Small intestine (tissue), 7 donors: ENCODE measurements at regions not wholly inside any gene's neighbourhood (a gene's known extent, or its start where the extent isn't known, plus 50 kb on each side); places are given as distances from the start of the nearest gene placed in this dataset.

Experiments
- DNase-seq, 2 donors: peaks; one replicate each; pipeline versions ENCODE4 v3.0.0 to v3.0.0-alpha.2; 2013
- FAIRE-seq: peaks from 2 replicates; lab custom pipeline; 2012; peaks lifted over from hg19 to GRCh38; lab: Jason Lieb, UNC
- H3K27ac ChIP-seq, 3 donors: one replicate each; pipeline ENCODE4 v1.5.1; 2013; ENCODE audit warnings: low read length in 2 of 3, mild to moderate bottlenecking in 2 of 3, control low read depth in 1 of 3, inconsistent platforms in 1 of 3, low read depth in 1 of 3, moderate library complexity in 1 of 3
- H3K27me3 ChIP-seq, 3 donors: one replicate each; pipeline ENCODE4 v1.6.1; 2013; ENCODE audit warnings: low read length in 3 of 3, inconsistent platforms in 1 of 3; ENCODE audit not compliant: control insufficient read depth in 3 of 3, insufficient read depth in 3 of 3
- H3K36me3 ChIP-seq, 3 donors: one replicate each; pipeline ENCODE4 v1.6.1; 2013; ENCODE audit warnings: low read length in 3 of 3, inconsistent platforms in 1 of 3, low read depth in 1 of 3, mild to moderate bottlenecking in 1 of 3, moderate library complexity in 1 of 3; ENCODE audit not compliant: control insufficient read depth in 3 of 3, insufficient read depth in 2 of 3
- H3K4me1 ChIP-seq, 3 donors: one replicate each; pipeline ENCODE4 v1.6.1; 2013; ENCODE audit warnings: low read length in 2 of 3, inconsistent platforms in 1 of 3, low read depth in 1 of 3, mild to moderate bottlenecking in 1 of 3, moderate library complexity in 1 of 3; ENCODE audit not compliant: control insufficient read depth in 3 of 3, insufficient read depth in 2 of 3
- H3K4me3 ChIP-seq, 3 donors: one replicate each; pipeline ENCODE4 v1.5.1; 2013; ENCODE audit warnings: low read length in 3 of 3, control low read depth in 1 of 3, inconsistent platforms in 1 of 3, low read depth in 1 of 3, mild to moderate bottlenecking in 1 of 3, moderate library complexity in 1 of 3
- H3K9me3 ChIP-seq, 2 donors: one replicate each; pipeline ENCODE4 v1.6.1; 2013; ENCODE audit warnings: low read depth in 1 of 2, low read length in 1 of 2; ENCODE audit not compliant: control insufficient read depth in 2 of 2, insufficient read depth in 1 of 2
- WGBS, 3 donors: extraction: QIAGEN DNeasy Blood & Tissue Kit; methylation state at CpG; one replicate each; pipeline ENCODE4 v1.1.7; 2013; 5-methylcytosine and 5-hydroxymethylcytosine counted together
- donor health status: healthy with polysubstance abuse.
- donor health status: control.
- donor health status: control.
- donor health status: Bipolar disorder and iron deficiency.
- donor health status: healthy.

DNA sequence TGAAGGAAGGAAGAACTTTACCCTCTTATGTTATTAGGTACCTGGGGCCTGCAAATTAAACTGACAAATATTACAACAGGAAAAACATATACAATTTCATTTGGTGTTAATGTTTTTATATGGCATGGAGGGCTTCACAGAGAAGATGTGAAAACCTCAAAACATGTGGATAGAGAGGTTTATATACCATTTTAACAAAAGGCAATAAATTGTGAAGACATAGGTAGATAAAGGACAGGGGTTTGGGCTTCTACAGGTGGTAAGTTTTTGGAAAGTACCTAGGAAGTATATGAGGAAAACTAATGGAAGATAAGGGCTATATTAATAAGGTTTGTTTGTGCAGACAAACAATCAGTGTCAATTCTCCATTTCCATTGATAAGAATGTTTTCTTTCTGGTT, 95.1 kb upstream of the ATF7IP start:
- H3K9me3 ChIP-seq: peaks cover 0 to 10% of the 10 kb centered on the region in 2 donors
- H3K36me3 ChIP-seq: no peaks in the 10 kb centered on the region
- no peak overlapping the region for H3K27ac ChIP-seq
- DNase-seq (no peak), FAIRE-seq (no peak)
- H3K4me3 ChIP-seq: no peak overlapping the region
- no peaks in the 10 kb centered on the region for H3K27me3 ChIP-seq
- peaks cover 0 to 5% (median 0%) of the 10 kb centered on the region in 3 donors for H3K4me1 ChIP-seq

DNA sequence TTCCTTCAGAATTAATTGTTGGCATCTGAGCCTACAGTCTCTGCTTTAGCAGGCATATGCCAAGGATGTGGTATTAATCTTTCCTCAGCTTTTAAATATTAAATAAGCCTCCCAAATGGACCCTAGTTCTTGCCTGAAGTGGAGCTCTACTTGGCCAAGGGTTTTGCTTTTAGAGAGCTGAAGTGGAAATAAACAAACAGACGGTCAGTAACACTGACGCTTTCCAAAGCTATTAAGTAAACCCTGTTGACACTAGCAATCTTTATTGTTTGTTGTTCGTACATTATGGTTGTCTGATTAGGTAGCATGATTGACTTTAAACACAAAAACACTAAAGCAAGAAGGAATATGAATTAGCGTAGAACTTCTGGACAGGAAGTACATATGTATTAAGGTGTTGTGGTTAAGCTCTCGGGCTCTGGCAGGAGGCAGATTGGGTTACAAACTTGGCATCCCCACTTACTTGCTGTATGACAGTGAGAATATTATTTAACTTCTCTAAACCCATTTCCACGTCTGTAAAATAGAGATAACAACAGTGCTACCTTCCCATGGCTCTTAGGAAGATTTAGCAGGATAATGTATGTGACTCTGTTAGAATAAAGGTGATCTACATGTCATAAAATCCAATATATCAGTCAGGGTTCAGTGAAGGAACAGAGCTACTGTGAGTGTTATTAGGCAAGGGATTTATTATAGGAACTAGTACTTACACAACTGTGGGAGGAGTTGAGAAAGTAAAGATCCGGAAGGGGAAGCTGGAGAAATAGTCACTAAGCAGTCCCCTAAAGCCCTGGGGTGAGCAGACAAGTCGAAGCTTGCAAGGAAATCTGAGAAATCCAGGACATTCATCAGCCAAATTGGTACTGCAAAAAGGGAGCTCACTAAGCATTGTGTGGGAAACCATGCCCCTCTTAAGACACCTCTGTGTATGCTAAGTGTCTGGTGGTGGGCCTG, 92.2 kb upstream of the ATF7IP start:
- FAIRE-seq: no peak
- peaks cover 0 to 5% (median 0%) of the 10 kb centered on the region in 3 donors for H3K4me1 ChIP-seq
- WGBS, 3 donors: 45 to 58% (median 49%) methylated on average over 8 of the region's 8 CpGs

DNA sequence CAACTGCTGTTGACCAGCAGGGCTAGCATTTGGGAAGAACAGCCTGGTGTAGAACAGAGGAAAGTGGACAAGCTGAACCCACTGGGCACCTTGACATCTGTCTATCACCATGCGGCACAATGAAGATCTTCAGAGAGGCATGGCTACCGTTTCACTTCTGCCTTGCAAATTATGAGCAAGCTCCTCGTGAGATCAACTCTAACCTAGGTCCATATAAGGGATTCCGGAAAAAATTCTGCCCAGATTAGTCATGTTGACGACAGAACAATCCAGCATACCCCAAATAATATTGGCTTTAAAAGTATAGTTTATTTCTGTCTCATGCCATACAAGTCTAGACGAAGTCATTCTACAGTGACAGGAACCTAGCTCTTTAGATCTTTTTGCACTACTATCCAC, 91.6 kb upstream of the ATF7IP start:
- H3K4me1 ChIP-seq: peaks cover 0 to 5% (median 0%) of the 10 kb centered on the region in 3 donors
- 86 to 96% (median 92%) methylated on average over 6 of the region's 6 CpGs for WGBS, 3 donors
- DNase-seq (no peak), FAIRE-seq (no peak)
- no peak overlapping the region for H3K4me3 ChIP-seq
- peaks cover 0 to 10% of the 10 kb centered on the region in 2 donors for H3K9me3 ChIP-seq
- no peaks in the 10 kb centered on the region for H3K27me3 ChIP-seq
- H3K27ac ChIP-seq: peak overlapping the region in 1 of 3 donors; percentile 56
- H3K36me3 ChIP-seq: no peaks in the 10 kb centered on the region

More for the DNA sequence above, 92.2 kb upstream of the ATF7IP start:
- H3K27ac ChIP-seq: peak overlapping the region in 1 of 3 donors; percentile 56
- H3K27me3 ChIP-seq: no peaks in the 10 kb centered on the region
- H3K36me3 ChIP-seq: no peaks in the 10 kb centered on the region
- no peak for DNase-seq
- peaks cover 0 to 10% of the 10 kb centered on the region in 2 donors for H3K9me3 ChIP-seq
- H3K4me3 ChIP-seq: no peak overlapping the region

DNA sequence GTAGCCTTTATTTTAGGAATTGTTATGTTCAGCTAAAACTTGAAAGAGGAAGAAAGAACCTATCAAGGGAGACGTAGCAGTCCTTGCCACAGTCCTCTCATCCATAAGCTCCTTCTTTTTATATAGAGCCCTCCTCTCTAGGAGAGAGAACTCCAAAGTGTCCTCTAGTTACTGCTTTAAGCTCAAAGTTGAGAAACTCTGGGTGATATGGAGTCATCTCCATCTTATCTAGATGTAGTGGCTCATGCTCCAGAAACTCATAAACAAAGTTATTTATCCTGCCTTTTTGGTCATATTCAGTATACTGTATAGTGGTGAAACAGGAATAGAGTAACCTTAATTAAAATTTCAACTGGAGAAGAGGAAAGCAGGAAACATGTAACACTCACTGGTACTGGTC, 90.4 kb upstream of the ATF7IP start:
- WGBS, 3 donors: 19 to 95% (median 52%) methylated on average over 1 of the region's 1 CpG
- Histone ChIP-seq H3K4me1 (peaks cover 0 to 5% (median 0%) of the 10 kb centered on the region in 3 donors), H3K36me3 (no peaks in the 10 kb centered on the region), H3K9me3 (peaks cover 0 to 11% of the 10 kb centered on the region in 2 donors), H3K27ac (no peak overlapping the region), H3K4me3 (no peak overlapping the region), H3K27me3 (no peaks in the 10 kb centered on the region)
- no peak for FAIRE-seq
- no peak for DNase-seq

DNA sequence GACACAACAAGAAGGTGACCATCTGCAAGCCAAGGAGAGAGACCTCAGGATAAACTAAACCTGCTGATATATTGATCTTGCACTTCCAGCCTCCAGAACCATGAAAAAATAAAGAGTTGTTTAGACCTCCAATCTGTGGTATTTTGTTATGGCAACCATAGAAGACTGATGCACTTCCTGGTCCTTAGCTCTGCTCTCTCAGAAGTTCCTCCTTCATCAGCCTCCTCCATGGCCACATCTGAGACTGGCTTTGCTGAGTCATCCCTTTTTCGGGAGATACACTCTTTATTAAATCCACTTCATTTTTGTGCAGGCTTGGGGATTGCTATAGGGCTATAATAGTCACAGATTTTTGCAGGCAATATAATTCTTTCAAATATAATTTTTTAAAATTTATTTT, 89.6 kb upstream of the ATF7IP start:
- FAIRE-seq: no peak
- WGBS, 3 donors: 55 to 88% (median 76%) methylated on average over 1 of the region's 1 CpG
- Histone ChIP-seq H3K27ac (no peak overlapping the region), H3K4me3 (no peak overlapping the region), H3K9me3 (peaks cover 0 to 11% of the 10 kb centered on the region in 2 donors), H3K36me3 (no peaks in the 10 kb centered on the region), H3K4me1 (peaks cover 0 to 5% (median 0%) of the 10 kb centered on the region in 3 donors), H3K27me3 (no peaks in the 10 kb centered on the region)
- no peak for DNase-seq

DNA sequence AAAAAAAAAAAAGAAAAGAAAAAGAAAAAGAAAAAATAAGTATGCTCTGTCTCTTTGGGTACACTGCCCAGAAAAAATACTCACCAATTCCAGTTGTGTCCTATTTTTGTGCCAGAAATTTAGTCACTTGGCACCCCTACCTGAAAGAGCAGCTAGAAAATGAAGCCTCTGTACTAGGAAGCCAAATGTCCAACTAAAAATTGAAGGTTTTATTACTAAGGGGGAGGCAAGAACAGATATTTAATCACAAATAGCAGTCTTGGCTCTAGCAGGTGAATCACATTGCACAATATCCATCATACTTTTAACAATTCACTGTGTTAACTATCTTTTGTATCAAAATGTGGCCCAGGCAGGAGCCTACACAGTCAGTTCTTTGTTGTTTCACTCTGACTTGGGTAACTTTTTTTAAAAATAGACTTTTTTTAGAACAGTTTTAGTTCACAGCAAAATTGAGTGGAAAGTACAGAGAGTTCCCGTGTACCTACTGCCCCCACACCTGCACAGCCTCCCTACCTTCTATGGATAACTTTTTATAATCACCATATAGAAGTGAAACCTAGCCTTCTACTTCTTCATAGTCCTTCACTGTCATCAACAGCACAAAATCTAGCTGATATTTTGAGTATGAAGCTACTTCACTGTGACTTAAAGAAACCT, 87.1 kb upstream of the ATF7IP start:
- no peak overlapping the region for H3K27ac ChIP-seq
- DNase-seq (no peak), FAIRE-seq (no peak)
- H3K9me3 ChIP-seq: peaks cover 0 to 12% of the 10 kb centered on the region in 2 donors
- H3K4me1 ChIP-seq: peaks cover 0 to 4% (median 0%) of the 10 kb centered on the region in 3 donors
- H3K27me3 ChIP-seq: no peaks in the 10 kb centered on the region
- WGBS, 3 donors: 35 to 87% (median 83%) methylated on average over 1 of the region's 1 CpG
- H3K36me3 ChIP-seq: no peaks in the 10 kb centered on the region
- H3K4me3 ChIP-seq: no peak overlapping the region

DNA sequence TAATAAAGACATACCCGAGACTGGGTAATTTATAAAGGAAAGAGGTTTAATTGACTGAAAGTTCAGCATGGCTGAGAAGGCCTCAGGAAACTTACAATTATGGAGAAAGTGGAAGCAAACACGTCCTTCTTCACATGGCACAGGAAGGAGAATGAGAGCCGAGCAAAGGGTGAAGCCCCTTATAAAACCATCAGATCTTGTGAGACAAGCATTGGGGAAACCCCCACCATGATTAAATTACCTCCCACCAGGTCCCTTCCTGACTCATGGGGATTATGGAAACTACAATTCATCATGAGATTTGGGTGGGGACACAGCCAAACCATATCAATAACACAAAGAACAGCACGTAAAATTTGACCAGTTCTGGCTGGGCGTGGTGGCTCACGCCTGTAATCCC, 85.6 kb upstream of the ATF7IP start:
- FAIRE-seq (no peak), DNase-seq (no peak)
- no peaks in the 10 kb centered on the region for H3K36me3 ChIP-seq
- H3K27me3 ChIP-seq: no peaks in the 10 kb centered on the region
- peaks cover 0 to 7% (median 0%) of the 10 kb centered on the region in 3 donors for H3K4me1 ChIP-seq
- peaks cover 0 to 12% of the 10 kb centered on the region in 2 donors for H3K9me3 ChIP-seq
- H3K27ac ChIP-seq: no peak overlapping the region
- H3K4me3 ChIP-seq: no peak overlapping the region
- 76 to 88% (median 87%) methylated on average over 6 of the region's 6 CpGs for WGBS, 3 donors

DNA sequence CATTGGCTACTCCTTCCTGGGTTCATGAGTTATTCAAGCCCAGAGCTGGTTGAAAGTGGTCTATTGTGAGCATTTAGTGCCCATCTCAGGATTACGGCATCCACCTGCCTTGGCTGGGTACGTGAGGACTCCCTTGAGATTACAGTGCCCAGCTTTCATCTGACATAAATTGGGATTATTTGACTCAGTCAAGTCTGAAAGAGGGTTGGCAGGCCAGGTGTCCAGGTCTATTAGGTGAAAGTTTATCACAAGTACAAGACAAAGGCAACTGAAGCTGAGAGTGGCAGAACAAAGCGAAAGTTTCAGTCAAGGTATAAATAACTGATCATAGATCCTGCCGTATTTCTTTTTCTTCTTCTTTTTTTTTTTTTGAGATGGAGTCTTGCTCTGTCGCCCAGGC, 84.6 kb upstream of the ATF7IP start:
- Histone ChIP-seq H3K4me1 (peaks cover 0 to 7% (median 0%) of the 10 kb centered on the region in 3 donors), H3K36me3 (no peaks in the 10 kb centered on the region), H3K27me3 (no peaks in the 10 kb centered on the region), H3K27ac (no peak overlapping the region), H3K4me3 (no peak overlapping the region), H3K9me3 (peaks cover 0 to 13% of the 10 kb centered on the region in 2 donors)
- WGBS, 3 donors: 93 to 100% (median 95%) methylated on average over 5 of the region's 5 CpGs
- no peak for DNase-seq
- FAIRE-seq: no peak
